Vagina (tissue), 2 donors: ENCODE measurements at regions not wholly inside any gene's neighbourhood (a gene's known extent, or its start where the extent isn't known, plus 50 kb on each side); places are given as distances from the start of the nearest gene placed in this dataset.

Experiments used
- POLR2A ChIP-seq, 2 donors: fragments of 450-650 bp; IDR thresholded peaks; one replicate each; pipeline ENCODE4 v1.6.1; 2017; ENCODE audit warnings: antibody characterized with exemption in 2 of 2, mild to moderate bottlenecking in 2 of 2, moderate library complexity in 2 of 2
- POLR2AphosphoS5 ChIP-seq, 2 donors: sonication (generic); formaldehyde crosslinking; IDR thresholded peaks; one replicate each; pipeline ENCODE4 v1.9.0; 2017; ENCODE audit warnings: antibody characterized with exemption in 2 of 2, mild to moderate bottlenecking in 2 of 2, low read depth in 1 of 2; ENCODE audit not compliant: insufficient read depth in 1 of 2
- TF ChIP-seq, protein P1 (sequence below), 3 experiments: fragments of 450-650 bp in 2 of 3; fragments of 200-600 bp in 1 of 3; sonication (generic) in 1 of 3; IDR thresholded peaks; one replicate each; pipeline ENCODE4 v1.5.1; 2017 to 2019; ENCODE audit warnings: antibody characterized with exemption in 3 of 3, mild to moderate bottlenecking in 2 of 3, moderate library complexity in 2 of 3

DNA sequence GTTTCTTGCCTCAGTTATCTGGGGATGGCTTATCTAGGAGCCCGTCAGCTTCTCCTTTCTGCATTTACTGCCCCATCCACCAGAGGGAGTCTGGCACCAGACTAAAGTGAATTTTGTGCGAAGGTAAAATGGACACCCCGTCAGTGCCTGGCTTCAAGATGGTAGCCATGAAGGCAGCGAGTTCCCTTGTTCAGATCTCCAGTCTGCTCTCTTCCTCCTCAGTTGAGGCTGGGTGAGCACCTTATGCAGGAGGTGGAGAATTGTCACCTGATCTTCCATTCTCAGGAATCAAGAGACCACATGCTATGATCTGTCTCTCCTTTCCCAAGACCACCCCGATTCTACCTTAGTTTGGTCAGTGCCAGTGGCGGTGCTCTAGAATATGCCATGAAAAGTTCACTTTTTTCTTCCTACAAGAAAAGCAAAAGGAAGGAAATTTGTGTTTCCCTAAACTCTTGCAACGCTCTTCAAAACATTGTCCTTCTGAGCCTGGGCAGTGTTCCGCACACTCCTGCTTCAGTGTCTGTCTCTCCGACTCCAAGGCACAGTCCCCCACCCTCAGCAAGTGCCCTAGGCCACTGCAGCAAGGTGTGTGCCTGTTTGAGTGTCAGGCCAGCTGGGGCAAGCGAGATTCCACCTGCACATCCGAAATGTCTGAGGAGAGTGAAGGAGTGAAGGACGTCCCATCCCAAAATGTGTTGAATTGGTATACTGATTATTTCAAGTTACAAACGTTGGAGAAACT lies 168.6 kb downstream of the SS18 start:
- TF ChIP-seq, protein P1, sequence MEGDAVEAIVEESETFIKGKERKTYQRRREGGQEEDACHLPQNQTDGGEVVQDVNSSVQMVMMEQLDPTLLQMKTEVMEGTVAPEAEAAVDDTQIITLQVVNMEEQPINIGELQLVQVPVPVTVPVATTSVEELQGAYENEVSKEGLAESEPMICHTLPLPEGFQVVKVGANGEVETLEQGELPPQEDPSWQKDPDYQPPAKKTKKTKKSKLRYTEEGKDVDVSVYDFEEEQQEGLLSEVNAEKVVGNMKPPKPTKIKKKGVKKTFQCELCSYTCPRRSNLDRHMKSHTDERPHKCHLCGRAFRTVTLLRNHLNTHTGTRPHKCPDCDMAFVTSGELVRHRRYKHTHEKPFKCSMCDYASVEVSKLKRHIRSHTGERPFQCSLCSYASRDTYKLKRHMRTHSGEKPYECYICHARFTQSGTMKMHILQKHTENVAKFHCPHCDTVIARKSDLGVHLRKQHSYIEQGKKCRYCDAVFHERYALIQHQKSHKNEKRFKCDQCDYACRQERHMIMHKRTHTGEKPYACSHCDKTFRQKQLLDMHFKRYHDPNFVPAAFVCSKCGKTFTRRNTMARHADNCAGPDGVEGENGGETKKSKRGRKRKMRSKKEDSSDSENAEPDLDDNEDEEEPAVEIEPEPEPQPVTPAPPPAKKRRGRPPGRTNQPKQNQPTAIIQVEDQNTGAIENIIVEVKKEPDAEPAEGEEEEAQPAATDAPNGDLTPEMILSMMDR (IDR thresholded peaks at IDR 0.05) = no peak
- TF ChIP-seq POLR2A (IDR thresholded peaks at IDR 0.05) (no peak), POLR2AphosphoS5 (IDR thresholded peaks at IDR 0.05; ENCODE audit: insufficient read depth in 1 of 2, low read depth in 1 of 2) (no peak)
